HCT116 (cell line): ENCODE measurements at regions not wholly inside any gene's neighbourhood (a gene's known extent, or its start where the extent isn't known, plus 50 kb on each side); places are given as distances from the start of the nearest gene placed in this dataset.

Source experiments
- ATAC-seq: fragments of 200-7000 bp; cut with Tn5 transposase; 2 replicates; pipeline ENCODE4 v1.9.1; 2020; ENCODE audit warnings: mild to moderate bottlenecking, moderate library complexity
- BruUV-seq: library from RNA; stranded (reverse); fragments of 400-500 nt; replicated peaks from 2 replicates; lab custom pipeline; 2021; lab: Mats Ljungman, UMichigan
- CTCF ChIA-PET: fragments of 300-600 bp; sonication (Branson Sonifier 250); formaldehyde crosslinking; loops from one replicate; lab custom pipeline; 2021; ENCODE audit warnings: antibody characterized with exemption; lab: Charles Lee
- POLR2A ChIA-PET: fragments of 300-600, 350-600 bp; sonication (Branson Sonifier 250); formaldehyde crosslinking; loops from one replicate; lab custom pipeline; 2021; ENCODE audit warnings: antibody characterized with exemption; lab: Charles Lee
- RAD21 ChIA-PET, 2 experiments: fragments of 300-600 bp; sonication (Branson Sonifier 250); formaldehyde crosslinking; loops; one replicate each; lab custom pipeline; 2023; ENCODE audit warnings: low total read pairs in 2 of 2; ENCODE audit not compliant: uncharacterized antibody in 2 of 2, unreplicated experiment in 2 of 2, low non-redundant PET in 1 of 2; lab: Charles Lee
- DNase-seq: peaks from one replicate; pipeline ENCODE4 v3.0.0-alpha.2; 2010; ENCODE audit warnings: low read depth, low spot score
- H2AFZ ChIP-seq: fragments of 200-600 bp; shearing (Covaris generic), sonication (generic); 2 replicates; pipeline ENCODE4 v1.6.1; 2017; ENCODE audit warnings: low read depth, mixed run types, mixed read lengths, antibody characterized with exemption, low read length; ENCODE audit not compliant: poor library complexity, severe bottlenecking
- H3K27ac ChIP-seq: 2 replicates; pipeline ENCODE4 v1.5.1; 2012; ENCODE audit warnings: low read depth, low read length
- H3K27me3 ChIP-seq: fragments of 200-600 bp; sonication (generic); 2 replicates; pipeline ENCODE4 v1.6.1; 2016; ENCODE audit warnings: mixed run types, low read length, mixed read lengths; ENCODE audit not compliant: insufficient read depth
- H3K36me3 ChIP-seq, 2 experiments: fragments of 200-500 bp in 1 of 2; fragments of 200-600 bp in 1 of 2; sonication (Bioruptor generic) in 1 of 2; sonication (generic) in 1 of 2; 2 replicates each; pipeline versions ENCODE4 v1.5.1 to v1.6.1; 2014 to 2016; ENCODE audit warnings: low read length in 2 of 2, inconsistent platforms in 1 of 2, mixed read lengths in 1 of 2, mixed run types in 1 of 2; ENCODE audit not compliant: insufficient read depth in 2 of 2, control insufficient read depth in 1 of 2
- H3K4me1 ChIP-seq, 2 experiments: fragments of 200-600 bp in 1 of 2; sonication (generic) in 1 of 2; 2 replicates each; pipeline versions ENCODE4 v1.5.1 to v1.6.1; 2012 to 2017; ENCODE audit warnings: low read length in 2 of 2, inconsistent platforms in 1 of 2, mild to moderate bottlenecking in 1 of 2, mixed read lengths in 1 of 2, mixed run types in 1 of 2, moderate library complexity in 1 of 2; ENCODE audit not compliant: insufficient read depth in 2 of 2, control insufficient read depth in 1 of 2
- H3K4me2 ChIP-seq: fragments of 200-600 bp; sonication (generic); 2 replicates; pipeline ENCODE4 v1.6.1; 2017; ENCODE audit warnings: mixed run types, low read length, mixed read lengths
- H3K4me3 ChIP-seq, 2 experiments: fragments of 200-600 bp in 1 of 2; sonication (generic) in 1 of 2; replicated peaks in 1 of 2; 2 replicates each; pipeline ENCODE4 v1.5.1; 2011 to 2016; ENCODE audit warnings: low read length in 2 of 2, control low read depth in 1 of 2, low read depth in 1 of 2, mild to moderate bottlenecking in 1 of 2, mixed read lengths in 1 of 2, mixed run types in 1 of 2
- H3K79me2 ChIP-seq: fragments of 200-600 bp; sonication (generic); 2 replicates; pipeline ENCODE4 v1.6.1; 2017; ENCODE audit warnings: mild to moderate bottlenecking, mixed run types, low read length, moderate library complexity, mixed read lengths; ENCODE audit not compliant: insufficient read depth
- H3K9ac ChIP-seq: fragments of 200-600 bp; sonication (generic); 2 replicates; pipeline ENCODE4 v1.6.1; 2016; ENCODE audit warnings: low read length, mixed read lengths
- H3K9me2 ChIP-seq: fragments of 200-600 bp; sonication (generic), shearing (Covaris generic); 2 replicates; pipeline ENCODE4 v1.6.1; 2017; ENCODE audit warnings: mixed run types, mild to moderate bottlenecking, moderate library complexity; ENCODE audit not compliant: insufficient read depth
- H3K9me3 ChIP-seq, 2 experiments: fragments of 200-500 bp in 1 of 2; fragments of 200-600 bp in 1 of 2; sonication (Bioruptor generic) in 1 of 2; sonication (generic) in 1 of 2; 2 replicates each; pipeline ENCODE4 v1.6.1; 2014 to 2017; ENCODE audit warnings: low read length in 2 of 2, mixed read lengths in 2 of 2, inconsistent platforms in 1 of 2, low read depth in 1 of 2, mild to moderate bottlenecking in 1 of 2, mixed run types in 1 of 2, moderate library complexity in 1 of 2; ENCODE audit not compliant: control insufficient read depth in 1 of 2, insufficient read depth in 1 of 2
- H4K20me1 ChIP-seq: fragments of 200-600 bp; sonication (generic), shearing (Covaris generic); 2 replicates; pipeline ENCODE4 v1.6.1; 2017; ENCODE audit warnings: mixed run types, mild to moderate bottlenecking, moderate library complexity; ENCODE audit not compliant: insufficient read depth
- CBX3 ChIP-seq: IDR thresholded peaks from 2 replicates; pipeline ENCODE4 v1.6.1; 2012; ENCODE audit warnings: low read depth
- EZH2 ChIP-seq: fragments of 200-600 bp; sonication (generic); IDR thresholded peaks from 2 replicates; pipeline ENCODE4 v1.6.1; 2017; ENCODE audit warnings: antibody characterized with exemption, mixed run types
- FOSL1 ChIP-seq: IDR thresholded peaks from 2 replicates; pipeline ENCODE4 v1.6.1; 2012; ENCODE audit warnings: low read depth
- POLR2AphosphoS5 ChIP-seq: IDR thresholded peaks from 2 replicates; pipeline ENCODE4 v1.6.1; 2011; ENCODE audit warnings: mild to moderate bottlenecking, low read depth, low read length, moderate library complexity
- SP1 ChIP-seq: IDR thresholded peaks from 2 replicates; pipeline ENCODE4 v1.6.1; 2012; ENCODE audit warnings: low read depth
- ZNF274 ChIP-seq: fragments of 200-500 bp; sonication (Bioruptor generic); IDR thresholded peaks from 2 replicates; pipeline ENCODE4 v1.6.1; 2014; ENCODE audit warnings: mild to moderate bottlenecking, low read depth, low read length, inconsistent platforms
- intact Hi-C: fragments of 100-400 bp; cut with micrococcal nuclease; formaldehyde crosslinking; loops from 2 replicates; pipeline ENCODE4 v1.10.0; 2022
- TF ChIP-seq, protein P1 (sequence below), 3 experiments: fragments of 200-600 bp in 1 of 3; sonication (generic) in 1 of 3; IDR thresholded peaks in 2 of 3; conservative IDR thresholded peaks in 1 of 3; 2 replicates each; pipeline ENCODE4 v1.5.1; 2012 to 2017; ENCODE audit warnings: low read depth in 2 of 3, low read length in 2 of 3, antibody characterized with exemption in 1 of 3, borderline replicate concordance in 1 of 3, control low read depth in 1 of 3, mild to moderate bottlenecking in 1 of 3, mixed read lengths in 1 of 3, mixed run types in 1 of 3, moderate library complexity in 1 of 3; ENCODE audit not compliant: insufficient read depth in 1 of 3

DNA sequence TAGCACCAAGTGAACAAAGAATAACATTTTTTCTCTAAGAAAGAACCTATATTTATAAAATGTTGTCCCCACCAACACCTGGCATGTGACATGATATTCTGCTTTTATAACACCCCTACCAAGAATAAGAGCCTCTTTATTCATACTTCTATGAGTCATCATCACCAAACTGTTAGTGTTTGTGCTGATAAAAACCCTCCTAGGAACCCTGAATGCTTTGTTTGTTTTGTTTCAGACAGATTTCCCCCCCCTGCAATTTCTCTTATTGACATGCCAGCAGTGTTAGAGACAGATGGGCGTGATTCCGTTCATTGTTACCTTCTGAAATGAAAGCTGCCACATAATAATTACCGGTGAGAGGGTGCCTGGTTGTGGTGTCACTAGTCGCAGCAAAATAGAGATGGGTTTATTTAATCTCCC, 651.1 kb downstream of the SORCS1 start (continued):
- TF ChIP-seq, protein P1, sequence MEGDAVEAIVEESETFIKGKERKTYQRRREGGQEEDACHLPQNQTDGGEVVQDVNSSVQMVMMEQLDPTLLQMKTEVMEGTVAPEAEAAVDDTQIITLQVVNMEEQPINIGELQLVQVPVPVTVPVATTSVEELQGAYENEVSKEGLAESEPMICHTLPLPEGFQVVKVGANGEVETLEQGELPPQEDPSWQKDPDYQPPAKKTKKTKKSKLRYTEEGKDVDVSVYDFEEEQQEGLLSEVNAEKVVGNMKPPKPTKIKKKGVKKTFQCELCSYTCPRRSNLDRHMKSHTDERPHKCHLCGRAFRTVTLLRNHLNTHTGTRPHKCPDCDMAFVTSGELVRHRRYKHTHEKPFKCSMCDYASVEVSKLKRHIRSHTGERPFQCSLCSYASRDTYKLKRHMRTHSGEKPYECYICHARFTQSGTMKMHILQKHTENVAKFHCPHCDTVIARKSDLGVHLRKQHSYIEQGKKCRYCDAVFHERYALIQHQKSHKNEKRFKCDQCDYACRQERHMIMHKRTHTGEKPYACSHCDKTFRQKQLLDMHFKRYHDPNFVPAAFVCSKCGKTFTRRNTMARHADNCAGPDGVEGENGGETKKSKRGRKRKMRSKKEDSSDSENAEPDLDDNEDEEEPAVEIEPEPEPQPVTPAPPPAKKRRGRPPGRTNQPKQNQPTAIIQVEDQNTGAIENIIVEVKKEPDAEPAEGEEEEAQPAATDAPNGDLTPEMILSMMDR (IDR thresholded peaks at IDR 0.05 in 2 of 3, conservative IDR thresholded peaks at IDR 0.05 in 1 of 3; ENCODE audit: borderline replicate concordance in 1 of 3, insufficient read depth in 1 of 3, low read depth in 2 of 3, low read length in 2 of 3): no peak

DNA sequence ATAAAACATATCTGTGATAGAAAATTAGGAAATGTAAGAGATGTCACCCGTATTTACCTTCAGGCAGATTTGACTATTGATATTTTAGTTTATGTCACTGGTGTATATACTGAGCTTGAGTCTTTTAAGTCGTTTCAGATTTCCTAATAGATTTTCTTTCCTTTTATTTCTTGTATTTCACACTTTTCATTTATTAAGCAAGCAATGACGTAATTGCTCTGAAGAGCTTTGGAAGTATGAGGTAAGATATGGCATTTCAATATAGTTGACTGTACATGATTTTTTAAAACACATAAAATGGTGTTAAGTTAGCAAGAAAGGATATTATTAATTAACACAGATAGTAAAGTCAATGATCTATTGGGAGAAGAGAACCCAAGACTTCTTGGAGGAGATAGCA, 652.6 kb downstream of the SORCS1 start:
- POLR2A ChIA-PET: no interaction called here
- no peak for TF ChIP-seq FOSL1
- TF ChIP-seq POLR2AphosphoS5: no peak
- TF ChIP-seq SP1: no peak
- TF ChIP-seq EZH2: no peak
- TF ChIP-seq ZNF274: no peak
- no peak for TF ChIP-seq CBX3
- ATAC-seq: no peak
- Histone ChIP-seq H3K4me2 (no peak overlapping the region), H3K79me2 (no peaks in the 10 kb centered on the region), H3K9me3 (peaks cover 3 to 8% of the 10 kb centered on the region in 2 experiments; a peak in 3 of 4 replicates), H3K27ac (no peak overlapping the region), H3K9me2 (no peaks in the 10 kb centered on the region), H3K36me3 (no peaks in the 10 kb centered on the region), H4K20me1 (no peaks in the 10 kb centered on the region), H3K9ac (no peak overlapping the region), H2AFZ (no peak overlapping the region), H3K27me3 (no peaks in the 10 kb centered on the region), H3K4me3 (no peak overlapping the region), H3K4me1 (no peaks in the 10 kb centered on the region)
- no TSS peak for BruUV-seq
- intact Hi-C loops: no loop called here
- RAD21 ChIA-PET: no interaction called here
- DNase-seq: no peak
- CTCF ChIA-PET: no interaction called here
